GM21381 (cell line): ENCODE measurements at regions not wholly inside any gene's neighbourhood (a gene's known extent, or its start where the extent isn't known, plus 50 kb on each side); places are given as distances from the start of the nearest gene placed in this dataset.

Experiments used
- ATAC-seq: cut with Tn5 transposase; IDR thresholded peaks from one replicate; pipeline ENCODE4 v1.9.1; 2021; ENCODE audit warnings: mild to moderate bottlenecking, moderate library complexity; ENCODE audit not compliant: unreplicated experiment

- ATAC-seq, result no peak
These were observed 89.6 kb upstream of the BEND6 start for GRCh38 chr6:56865081-56865875.

GRCh38 chr6:56864171-56864616 lies 90.7 kb upstream of the BEND6 start:
- no peak for ATAC-seq

- ATAC-seq, result no peak
These were observed 91.5 kb upstream of the BEND6 start for GRCh38 chr6:56863366-56863765.

GRCh38 chr6:56862415-56863175 lies 92.3 kb upstream of the BEND6 start:
- ATAC-seq, result no peak

- no peak for ATAC-seq
These were observed 94.4 kb upstream of the BEND6 start for GRCh38 chr6:56860475-56860874.

GRCh38 chr6:56856036-56856580 lies 98.8 kb upstream of the BEND6 start:
- ATAC-seq, result no peak

GRCh38 chr6:56854086-56854485 lies 100.8 kb upstream of the BEND6 start:
- ATAC-seq, result no peak

GRCh38 chr6:56853541-56853940 lies 101.4 kb upstream of the BEND6 start:
- ATAC-seq, result no peak

- peak; percentile 11 for ATAC-seq
These were observed 102.5 kb upstream of the BEND6 start for GRCh38 chr6:56852260-56853010.

GRCh38 chr6:56851541-56852259 lies 103.2 kb upstream of the BEND6 start:
- peak; percentile 87 for ATAC-seq

GRCh38 chr6:56851074-56851473 lies 103.8 kb upstream of the BEND6 start:
- ATAC-seq, result no peak

- ATAC-seq, result no peak
These were observed 104.3 kb upstream of the BEND6 start for GRCh38 chr6:56850626-56851025.

GRCh38 chr6:56849896-56850295 lies 105.0 kb upstream of the BEND6 start:
- no peak for ATAC-seq

- no peak for ATAC-seq
These were observed 106.8 kb upstream of the BEND6 start for GRCh38 chr6:56848105-56848504.

GRCh38 chr6:56845032-56845431 lies 109.9 kb upstream of the BEND6 start:
- ATAC-seq, result no peak

- peak; percentile 73 for ATAC-seq
These were observed 111.2 kb upstream of the BEND6 start for GRCh38 chr6:56843476-56844349.

- peak; percentile 15 for ATAC-seq
These were observed 112.0 kb upstream of the BEND6 start for GRCh38 chr6:56842686-56843475.

- ATAC-seq, result no peak
These were observed 113.2 kb upstream of the BEND6 start for GRCh38 chr6:56841751-56842150.

- ATAC-seq, result no peak
These were observed 113.5 kb upstream of the BEND6 start for GRCh38 chr6:56841381-56841749.
